Right lobe of liver (tissue), 4 donors: ENCODE measurements at regions not wholly inside any gene's neighbourhood (a gene's known extent, or its start where the extent isn't known, plus 50 kb on each side); places are given as distances from the start of the nearest gene placed in this dataset.

Experiments used
- POLR2A ChIP-seq: fragments of 450-650 bp; IDR thresholded peaks from one replicate; pipeline ENCODE4 v1.6.1; 2017; ENCODE audit warnings: antibody characterized with exemption, mild to moderate bottlenecking
- TF ChIP-seq, protein P1 (sequence below), 4 donors: fragments of 200-600 bp in 3 of 4; fragments of 450-650 bp in 1 of 4; IDR thresholded peaks; one replicate each; pipeline versions ENCODE4 v1.5.1 to v1.8.0; 2016 to 2022; ENCODE audit warnings: antibody characterized with exemption in 4 of 4, mild to moderate bottlenecking in 2 of 4
- donor health status: DM: no; HTN: no; CAD: no.
- donor health status: DM: no; HTN: no; CAD: no.
- donor health status: DM: no; HTN: yes; CAD: no.

DNA sequence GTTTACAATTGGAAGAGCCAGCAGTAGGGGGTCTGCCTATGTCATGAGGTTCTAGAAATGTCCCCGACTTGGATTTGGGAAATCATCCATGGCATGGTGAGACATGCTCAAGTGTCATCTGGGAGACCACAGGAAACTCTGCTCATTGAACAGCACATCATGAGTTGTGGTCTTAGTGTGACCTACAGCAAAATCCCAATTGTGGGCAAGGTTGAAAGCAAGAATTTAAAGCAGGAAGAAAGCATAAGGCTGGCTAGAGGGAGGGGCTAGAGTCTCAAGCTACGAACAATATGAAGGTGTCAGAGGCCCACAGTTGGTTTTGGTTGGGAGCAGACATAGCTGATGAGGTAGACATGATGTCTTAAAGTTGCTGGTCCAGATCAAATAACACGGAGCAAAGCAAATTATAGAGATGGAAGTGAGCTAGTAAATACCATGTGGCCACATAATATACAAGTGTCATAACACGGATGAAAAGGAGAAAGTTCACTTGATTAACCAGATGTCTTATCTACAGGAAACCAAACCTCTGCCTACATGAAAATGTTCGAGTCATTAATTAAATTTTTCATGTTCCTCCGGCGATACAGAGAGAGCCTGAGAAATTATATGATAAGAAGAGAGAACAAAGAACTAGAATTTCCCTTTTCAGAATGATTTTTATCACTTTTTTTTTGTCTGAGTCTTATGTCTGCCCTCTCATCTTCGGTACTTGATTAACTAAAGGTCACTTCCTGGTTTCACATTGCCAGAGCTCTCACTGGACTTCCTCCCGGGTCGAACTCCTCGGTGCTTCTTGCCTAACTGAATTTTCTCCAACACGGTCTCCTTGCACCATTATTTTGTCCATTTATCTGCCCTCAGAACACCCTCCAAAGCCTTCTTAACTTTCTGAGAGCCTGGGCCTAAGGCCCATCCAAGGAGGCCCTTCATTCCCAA lies 67.5 kb upstream of the DUSP10 start:
- TF ChIP-seq, protein P1, sequence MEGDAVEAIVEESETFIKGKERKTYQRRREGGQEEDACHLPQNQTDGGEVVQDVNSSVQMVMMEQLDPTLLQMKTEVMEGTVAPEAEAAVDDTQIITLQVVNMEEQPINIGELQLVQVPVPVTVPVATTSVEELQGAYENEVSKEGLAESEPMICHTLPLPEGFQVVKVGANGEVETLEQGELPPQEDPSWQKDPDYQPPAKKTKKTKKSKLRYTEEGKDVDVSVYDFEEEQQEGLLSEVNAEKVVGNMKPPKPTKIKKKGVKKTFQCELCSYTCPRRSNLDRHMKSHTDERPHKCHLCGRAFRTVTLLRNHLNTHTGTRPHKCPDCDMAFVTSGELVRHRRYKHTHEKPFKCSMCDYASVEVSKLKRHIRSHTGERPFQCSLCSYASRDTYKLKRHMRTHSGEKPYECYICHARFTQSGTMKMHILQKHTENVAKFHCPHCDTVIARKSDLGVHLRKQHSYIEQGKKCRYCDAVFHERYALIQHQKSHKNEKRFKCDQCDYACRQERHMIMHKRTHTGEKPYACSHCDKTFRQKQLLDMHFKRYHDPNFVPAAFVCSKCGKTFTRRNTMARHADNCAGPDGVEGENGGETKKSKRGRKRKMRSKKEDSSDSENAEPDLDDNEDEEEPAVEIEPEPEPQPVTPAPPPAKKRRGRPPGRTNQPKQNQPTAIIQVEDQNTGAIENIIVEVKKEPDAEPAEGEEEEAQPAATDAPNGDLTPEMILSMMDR (IDR thresholded peaks at IDR 0.05): no peak
- no peak for TF ChIP-seq POLR2A
